Thoracic aorta (tissue), 2 donors: ENCODE measurements at regions not wholly inside any gene's neighbourhood (a gene's known extent, or its start where the extent isn't known, plus 50 kb on each side); places are given as distances from the start of the nearest gene placed in this dataset.
"Not testable (repeated sequence)": the region's sequence is repeated elsewhere in the genome, so short reads cannot be mapped to it uniquely, and the experiment has no call there.

ENCODE experiments used
- ATAC-seq: fragments of 150-250 bp; one replicate; pipeline ENCODE4 v1.8.0; 2017; ENCODE audit warnings: low read depth; ENCODE audit not compliant: insufficient number of reproducible peaks, low FRiP score
- DNase-seq: peaks from one replicate; pipeline ENCODE4 v3.0.0-alpha.2; 2020; ENCODE audit warnings: low spot score
- H3K27ac ChIP-seq, 2 donors: fragments of 200-600 bp; sonication (generic); 1 replicate in 1 of 2; 2 replicates in 1 of 2; pipeline ENCODE4 v1.5.1; 2016; ENCODE audit warnings: mild to moderate bottlenecking in 2 of 2, moderate library complexity in 2 of 2
- H3K27me3 ChIP-seq: fragments of 200-600 bp; sonication (generic); replicated peaks from 2 replicates; pipeline ENCODE4 v1.6.0; 2016; ENCODE audit warnings: mild to moderate bottlenecking; ENCODE audit not compliant: insufficient read depth
- H3K36me3 ChIP-seq: fragments of 200-600 bp; sonication (generic); one replicate; pipeline ENCODE4 v1.5.1; 2016
- H3K4me1 ChIP-seq, 2 donors: fragments of 200-600 bp; sonication (generic); 1 replicate in 1 of 2; 2 replicates in 1 of 2; pipeline versions ENCODE4 v1.5.1 to v1.6.0; 2016; ENCODE audit warnings: low read depth in 2 of 2, mild to moderate bottlenecking in 1 of 2; ENCODE audit not compliant: control insufficient read depth in 1 of 2
- H3K4me3 ChIP-seq: fragments of 200-600 bp; sonication (generic); 2 replicates; pipeline ENCODE4 v1.5.1; 2016; ENCODE audit warnings: mild to moderate bottlenecking
- H3K9me3 ChIP-seq: fragments of 200-600 bp; sonication (generic); 2 replicates; pipeline ENCODE4 v1.5.1; 2016
- CTCF ChIP-seq: fragments of 200-600 bp; sonication (generic); IDR thresholded peaks from one replicate; pipeline ENCODE4 v1.5.1; 2019; ENCODE audit warnings: antibody characterized with exemption

GRCh38 chr3:20935791-20936190 lies 749.8 kb upstream of the SGO1 start:
- Histone ChIP-seq H3K4me1 (peaks cover 0 to 5% of the 10 kb centered on the region in 2 donors), H3K9me3 (no peaks in the 10 kb centered on the region), H3K4me3 (no peak overlapping the region), H3K27me3 (no peaks in the 10 kb centered on the region), H3K27ac (no peak overlapping the region), H3K36me3 (no peaks in the 10 kb centered on the region)
- ATAC-seq (no peak), DNase-seq (no peak)
- TF ChIP-seq CTCF, result no peak

- Histone ChIP-seq H3K4me3 (no peak overlapping the region), H3K4me1 (peaks cover 0 to 5% of the 10 kb centered on the region in 2 donors), H3K27me3 (no peaks in the 10 kb centered on the region), H3K27ac (no peak overlapping the region), H3K9me3 (no peaks in the 10 kb centered on the region), H3K36me3 (no peaks in the 10 kb centered on the region)
- ATAC-seq, result no peak
- DNase-seq, result no peak
- TF ChIP-seq CTCF, result no peak
Measured at GRCh38 chr3:20931834-20932233, 745.8 kb upstream of the SGO1 start.

- Histone ChIP-seq H3K4me1 (no peaks in the 10 kb centered on the region), H3K9me3 (no peaks in the 10 kb centered on the region), H3K27ac (no peak overlapping the region), H3K4me3 (no peak overlapping the region), H3K36me3 (no peaks in the 10 kb centered on the region), H3K27me3 (no peaks in the 10 kb centered on the region)
- no peak for ATAC-seq
- no peak for DNase-seq
- TF ChIP-seq CTCF, result no peak
Measured at GRCh38 chr3:20930034-20930433, 744.0 kb upstream of the SGO1 start.

- Histone ChIP-seq H3K27ac (no peak overlapping the region), H3K9me3 (no peaks in the 10 kb centered on the region), H3K4me3 (no peak overlapping the region), H3K4me1 (no peaks in the 10 kb centered on the region), H3K27me3 (no peaks in the 10 kb centered on the region), H3K36me3 (no peaks in the 10 kb centered on the region)
- TF ChIP-seq CTCF, result no peak
- ATAC-seq, result no peak
- no peak for DNase-seq
Measured at GRCh38 chr3:20924646-20925385, 738.8 kb upstream of the SGO1 start.

GRCh38 chr3:20921112-20921511 lies 735.1 kb upstream of the SGO1 start:
- not testable (repeated sequence) for H3K4me3 ChIP-seq, H3K4me1 ChIP-seq, H3K36me3 ChIP-seq, DNase-seq, H3K27ac ChIP-seq, ATAC-seq, H3K27me3 ChIP-seq, H3K9me3 ChIP-seq
